Bronchial epithelial cell (primary cell): ENCODE measurements at regions not wholly inside any gene's neighbourhood (a gene's known extent, or its start where the extent isn't known, plus 50 kb on each side); places are given as distances from the start of the nearest gene placed in this dataset.

ENCODE experiments used
- DNase-seq: peaks from one replicate; pipeline ENCODE4 v3.0.0-alpha.2; 2010; ENCODE audit warnings: low read depth
- FAIRE-seq: peaks from 2 replicates; lab custom pipeline; 2011; peaks lifted over from hg19 to GRCh38; lab: Jason Lieb, UNC
- H3K27me3 ChIP-seq: 2 replicates; pipeline ENCODE4 v1.5.1; 2011; ENCODE audit warnings: low read length; ENCODE audit not compliant: control insufficient read depth, insufficient read depth
- H3K36me3 ChIP-seq: 2 replicates; pipeline ENCODE4 v1.5.1; 2011; ENCODE audit warnings: low read length; ENCODE audit not compliant: control insufficient read depth, insufficient read depth
- H3K4me3 ChIP-seq: 2 replicates; pipeline ENCODE4 v1.5.1; 2011; ENCODE audit warnings: mild to moderate bottlenecking, low read depth, low read length, control low read depth
- TF ChIP-seq, protein P1 (sequence below): IDR thresholded peaks from 2 replicates; pipeline ENCODE4 v1.5.1; 2011; ENCODE audit warnings: mild to moderate bottlenecking, moderate library complexity, low read length, control low read depth, inconsistent platforms; ENCODE audit not compliant: insufficient read depth, severe bottlenecking

GRCh38 chr1:30353637-30354036 is 369.7 kb downstream of the MATN1 start:
- TF ChIP-seq, protein P1, sequence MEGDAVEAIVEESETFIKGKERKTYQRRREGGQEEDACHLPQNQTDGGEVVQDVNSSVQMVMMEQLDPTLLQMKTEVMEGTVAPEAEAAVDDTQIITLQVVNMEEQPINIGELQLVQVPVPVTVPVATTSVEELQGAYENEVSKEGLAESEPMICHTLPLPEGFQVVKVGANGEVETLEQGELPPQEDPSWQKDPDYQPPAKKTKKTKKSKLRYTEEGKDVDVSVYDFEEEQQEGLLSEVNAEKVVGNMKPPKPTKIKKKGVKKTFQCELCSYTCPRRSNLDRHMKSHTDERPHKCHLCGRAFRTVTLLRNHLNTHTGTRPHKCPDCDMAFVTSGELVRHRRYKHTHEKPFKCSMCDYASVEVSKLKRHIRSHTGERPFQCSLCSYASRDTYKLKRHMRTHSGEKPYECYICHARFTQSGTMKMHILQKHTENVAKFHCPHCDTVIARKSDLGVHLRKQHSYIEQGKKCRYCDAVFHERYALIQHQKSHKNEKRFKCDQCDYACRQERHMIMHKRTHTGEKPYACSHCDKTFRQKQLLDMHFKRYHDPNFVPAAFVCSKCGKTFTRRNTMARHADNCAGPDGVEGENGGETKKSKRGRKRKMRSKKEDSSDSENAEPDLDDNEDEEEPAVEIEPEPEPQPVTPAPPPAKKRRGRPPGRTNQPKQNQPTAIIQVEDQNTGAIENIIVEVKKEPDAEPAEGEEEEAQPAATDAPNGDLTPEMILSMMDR = peak; percentile 28
- no peaks in the 10 kb centered on the region for H3K36me3 ChIP-seq
- FAIRE-seq = no peak

GRCh38 chr1:30348147-30348546 is 375.2 kb downstream of the MATN1 start:
- no peaks in the 10 kb centered on the region for H3K27me3 ChIP-seq
- TF ChIP-seq, protein P1 = no peak
- FAIRE-seq (no peak), DNase-seq (no peak)
- no peaks in the 10 kb centered on the region for H3K36me3 ChIP-seq
- H3K4me3 ChIP-seq = no peak overlapping the region

More at GRCh38 chr1:30353637-30354036, 369.7 kb downstream of the MATN1 start:
- Histone ChIP-seq H3K4me3 (no peak overlapping the region), H3K27me3 (no peaks in the 10 kb centered on the region)
- DNase-seq = peak; percentile 2

GRCh38 chr1:30345491-30346130 is 377.8 kb downstream of the MATN1 start:
- Histone ChIP-seq H3K4me3 (no peak overlapping the region), H3K36me3 (no peaks in the 10 kb centered on the region), H3K27me3 (peaks cover 2% of the 10 kb centered on the region)
- TF ChIP-seq, protein P1 = no peak
- no peak for DNase-seq
- no peak for FAIRE-seq

DNA sequence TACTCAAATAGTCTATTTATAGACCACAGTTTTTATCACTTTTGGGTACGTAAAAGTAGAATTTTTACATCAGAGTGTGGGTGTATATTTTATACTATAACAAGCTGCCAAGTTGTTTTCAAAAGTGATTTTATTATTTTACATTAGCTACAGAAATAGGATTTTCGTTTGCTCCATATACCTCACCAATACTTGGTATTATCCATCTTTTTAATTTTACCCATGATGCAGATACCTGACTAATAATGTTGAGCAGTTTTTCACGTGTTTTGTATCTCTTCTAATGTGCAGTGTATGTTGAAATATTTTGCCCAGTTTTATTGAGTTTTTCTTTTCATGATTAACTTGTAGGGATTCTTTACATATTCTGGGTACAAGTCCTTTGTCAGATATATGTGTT is 379.8 kb downstream of the MATN1 start:
- TF ChIP-seq, protein P1 = no peak
- Histone ChIP-seq H3K27me3 (peaks cover 2% of the 10 kb centered on the region), H3K4me3 (no peak overlapping the region), H3K36me3 (no peaks in the 10 kb centered on the region)
- FAIRE-seq (no peak), DNase-seq (no peak)

- Histone ChIP-seq H3K4me3 (no peak overlapping the region), H3K36me3 (no peaks in the 10 kb centered on the region), H3K27me3 (peaks cover 2% of the 10 kb centered on the region)
- TF ChIP-seq, protein P1 = no peak
- DNase-seq (no peak), FAIRE-seq (no peak)
Measured at GRCh38 chr1:30342535-30343141, 380.7 kb downstream of the MATN1 start.

DNA sequence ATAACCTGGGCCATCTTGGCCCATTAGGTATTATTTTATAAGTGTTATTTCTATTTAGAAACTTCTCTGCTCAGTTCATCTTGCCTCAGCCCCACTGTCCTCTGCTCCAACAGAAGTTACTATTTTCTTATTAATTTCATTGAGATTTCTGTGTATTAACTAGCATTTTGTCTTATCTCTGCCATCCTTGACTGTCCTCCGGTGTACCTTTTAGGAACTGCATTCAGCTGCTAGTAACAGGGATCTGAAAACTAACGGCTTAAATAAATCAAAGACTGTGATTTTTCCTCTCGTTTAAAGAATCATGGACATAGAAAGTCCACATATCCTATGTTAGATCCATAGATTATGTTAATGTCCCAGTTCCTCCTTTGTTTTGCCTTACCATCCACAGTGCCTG is 382.5 kb downstream of the MATN1 start:
- no peak overlapping the region for H3K4me3 ChIP-seq
- FAIRE-seq (no peak), DNase-seq (no peak)
- H3K36me3 ChIP-seq = no peaks in the 10 kb centered on the region
- TF ChIP-seq, protein P1 = no peak
- peaks cover 2% of the 10 kb centered on the region for H3K27me3 ChIP-seq
